ENCODE measurements at regions not wholly inside any gene's neighbourhood (a gene's known extent, or its start where the extent isn't known, plus 50 kb on each side); places are given as distances from the start of the nearest gene placed in this dataset.

GRCh38 chr2:199594443-199594842, 136.7 kb upstream of the SATB2 start:
- Histone ChIP-seq H3K27ac (ENCODE audit: low read depth, low read length, poor library complexity, severe bottlenecking) (no peak overlapping the region), H3K9me3 (ENCODE audit: low read length) (no peaks in the 10 kb centered on the region), H3K4me1 (ENCODE audit: insufficient read depth, low read length, poor library complexity, severe bottlenecking) (no peaks in the 10 kb centered on the region), H4K20me1 (ENCODE audit: insufficient read depth, low read length) (no peaks in the 10 kb centered on the region), H3K9me2 (ENCODE audit: insufficient read depth, low read length) (no peaks in the 10 kb centered on the region), H2AFZ (ENCODE audit: low read length) (no peak overlapping the region), H3K4me3 (ENCODE audit: low read depth, low read length, poor library complexity, severe bottlenecking) (no peak overlapping the region), H3K4me2 (ENCODE audit: low read length) (no peak overlapping the region), H3K79me2 (ENCODE audit: insufficient read depth, low read depth, low read length) (no peaks in the 10 kb centered on the region), H3K36me3 (ENCODE audit: insufficient read depth, low read length) (no peaks in the 10 kb centered on the region)
- no TSS peak for BruUV-seq (replicated peaks)
- no peak for DNase-seq (ENCODE audit: low spot score)
- TF ChIP-seq EZH2phosphoT487 (IDR thresholded peaks at IDR 0.05; ENCODE audit: borderline replicate concordance, low read depth, low read length), result no peak
- TF ChIP-seq, protein P1, sequence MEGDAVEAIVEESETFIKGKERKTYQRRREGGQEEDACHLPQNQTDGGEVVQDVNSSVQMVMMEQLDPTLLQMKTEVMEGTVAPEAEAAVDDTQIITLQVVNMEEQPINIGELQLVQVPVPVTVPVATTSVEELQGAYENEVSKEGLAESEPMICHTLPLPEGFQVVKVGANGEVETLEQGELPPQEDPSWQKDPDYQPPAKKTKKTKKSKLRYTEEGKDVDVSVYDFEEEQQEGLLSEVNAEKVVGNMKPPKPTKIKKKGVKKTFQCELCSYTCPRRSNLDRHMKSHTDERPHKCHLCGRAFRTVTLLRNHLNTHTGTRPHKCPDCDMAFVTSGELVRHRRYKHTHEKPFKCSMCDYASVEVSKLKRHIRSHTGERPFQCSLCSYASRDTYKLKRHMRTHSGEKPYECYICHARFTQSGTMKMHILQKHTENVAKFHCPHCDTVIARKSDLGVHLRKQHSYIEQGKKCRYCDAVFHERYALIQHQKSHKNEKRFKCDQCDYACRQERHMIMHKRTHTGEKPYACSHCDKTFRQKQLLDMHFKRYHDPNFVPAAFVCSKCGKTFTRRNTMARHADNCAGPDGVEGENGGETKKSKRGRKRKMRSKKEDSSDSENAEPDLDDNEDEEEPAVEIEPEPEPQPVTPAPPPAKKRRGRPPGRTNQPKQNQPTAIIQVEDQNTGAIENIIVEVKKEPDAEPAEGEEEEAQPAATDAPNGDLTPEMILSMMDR (conservative IDR thresholded peaks at IDR 0.05; ENCODE audit: low read length), result no peak
- POLR2A ChIA-PET, result no interaction called here
- intact Hi-C loops (cut with micrococcal nuclease; ENCODE audit: unreplicated experiment), result loop anchor here (10.0 kb wide), 1 partner anchor 150 kb away; no protein-coding TSS in a partner anchor
- CTCF ChIA-PET (ENCODE audit: unreplicated experiment), result no interaction called here

DNA sequence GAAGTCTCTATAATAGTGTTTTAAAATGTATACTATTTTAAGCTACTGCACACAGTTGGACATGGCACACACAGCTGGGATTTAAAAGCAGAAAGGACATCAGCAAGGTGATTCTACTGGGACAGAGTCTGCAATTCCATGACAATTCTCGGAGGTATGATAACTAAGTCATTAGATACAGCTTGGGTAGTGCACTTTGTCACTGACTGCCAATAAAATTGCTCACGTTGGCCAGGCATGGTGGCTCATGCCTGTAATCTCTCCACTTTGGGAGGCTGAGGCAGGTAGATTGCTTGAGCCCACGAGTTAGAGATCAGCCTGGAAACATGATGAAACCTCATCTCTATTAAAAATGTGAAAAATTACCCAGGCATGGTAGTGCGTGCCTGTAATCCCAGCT, 134.1 kb upstream of the SATB2 start:
- no TSS peak for BruUV-seq (replicated peaks)
- H3K4me1 ChIP-seq (ENCODE audit: insufficient read depth, low read length, poor library complexity, severe bottlenecking), result no peaks in the 10 kb centered on the region
- no peak overlapping the region for H3K27ac ChIP-seq (ENCODE audit: low read depth, low read length, poor library complexity, severe bottlenecking)
- no peaks in the 10 kb centered on the region for H3K79me2 ChIP-seq (ENCODE audit: insufficient read depth, low read depth, low read length)
- no peak for DNase-seq (ENCODE audit: low spot score)
- no peak overlapping the region for H3K4me2 ChIP-seq (ENCODE audit: low read length)
- no peak for TF ChIP-seq EZH2phosphoT487 (IDR thresholded peaks at IDR 0.05; ENCODE audit: borderline replicate concordance, low read depth, low read length)
- TF ChIP-seq, protein P1 (conservative IDR thresholded peaks at IDR 0.05; ENCODE audit: low read length), result no peak
- no peaks in the 10 kb centered on the region for H3K9me2 ChIP-seq (ENCODE audit: insufficient read depth, low read length)
- H3K9me3 ChIP-seq (ENCODE audit: low read length), result no peaks in the 10 kb centered on the region
- no peak overlapping the region for H2AFZ ChIP-seq (ENCODE audit: low read length)
- ChIA-PET POLR2A (interaction anchor here (2.1 kb wide), 1 partner anchor 14 kb away, joined by 4 read pairs; no protein-coding TSS in a partner anchor), CTCF (ENCODE audit: unreplicated experiment) (no interaction called here)
- no peak overlapping the region for H3K4me3 ChIP-seq (ENCODE audit: low read depth, low read length, poor library complexity, severe bottlenecking)
- H3K36me3 ChIP-seq (ENCODE audit: insufficient read depth, low read length), result no peaks in the 10 kb centered on the region
- intact Hi-C loops (cut with micrococcal nuclease; ENCODE audit: unreplicated experiment), result loop anchor here (10.0 kb wide), 1 partner anchor 153 kb away; no protein-coding TSS in a partner anchor
- H4K20me1 ChIP-seq (ENCODE audit: insufficient read depth, low read length), result no peaks in the 10 kb centered on the region

DNA sequence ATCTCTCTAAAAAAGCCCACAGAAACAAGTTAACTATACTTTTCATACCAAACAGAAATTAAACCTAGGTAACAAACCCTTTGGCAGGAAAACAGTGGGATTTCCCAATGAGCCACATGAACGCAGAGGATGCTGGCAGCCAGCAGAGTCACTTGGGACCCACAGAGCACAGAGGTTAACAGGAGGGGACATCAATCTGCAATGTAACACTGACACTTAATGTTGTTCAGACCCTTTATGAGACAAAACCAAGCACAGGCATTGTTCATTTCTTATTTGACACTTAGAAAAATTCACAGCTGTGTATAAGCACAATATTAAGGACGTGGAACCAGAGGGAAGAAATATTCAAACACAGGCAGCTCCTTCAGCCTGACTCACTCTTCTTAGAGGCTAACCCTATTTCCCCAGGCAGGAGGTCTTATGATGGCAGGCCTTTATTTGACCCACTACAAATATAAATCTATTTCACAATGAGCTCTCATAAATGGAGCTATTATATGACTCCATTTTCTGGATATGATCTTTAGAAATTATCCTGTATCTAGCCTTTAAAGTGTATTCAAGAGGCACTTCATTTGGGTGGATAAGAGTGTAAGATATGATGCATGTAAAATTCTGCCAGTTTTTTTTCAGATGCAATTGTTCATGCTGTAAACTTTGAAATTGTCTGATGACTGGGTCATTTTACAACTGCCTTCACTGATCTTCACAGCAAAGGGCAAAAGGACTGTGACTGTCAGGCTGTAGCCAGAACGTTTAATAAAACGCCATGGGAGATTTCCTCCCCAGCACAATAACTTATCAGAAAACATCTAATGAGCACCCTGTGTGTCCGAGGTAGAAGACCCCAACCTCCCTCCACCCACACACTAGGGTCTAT, 132.8 kb upstream of the SATB2 start:
- H4K20me1 ChIP-seq (ENCODE audit: insufficient read depth, low read length), result no peaks in the 10 kb centered on the region
- H3K9me2 ChIP-seq (ENCODE audit: insufficient read depth, low read length), result no peaks in the 10 kb centered on the region
- no peak overlapping the region for H2AFZ ChIP-seq (ENCODE audit: low read length)
- no TSS peak for BruUV-seq (replicated peaks)
- TF ChIP-seq EZH2phosphoT487 (IDR thresholded peaks at IDR 0.05; ENCODE audit: borderline replicate concordance, low read depth, low read length), result no peak
- TF ChIP-seq, protein P1 (conservative IDR thresholded peaks at IDR 0.05; ENCODE audit: low read length), result no peak
- no peak for DNase-seq (ENCODE audit: low spot score)
- no peaks in the 10 kb centered on the region for H3K79me2 ChIP-seq (ENCODE audit: insufficient read depth, low read depth, low read length)
- CTCF ChIA-PET (ENCODE audit: unreplicated experiment), result no interaction called here
- H3K36me3 ChIP-seq (ENCODE audit: insufficient read depth, low read length), result no peaks in the 10 kb centered on the region
- no peaks in the 10 kb centered on the region for H3K4me1 ChIP-seq (ENCODE audit: insufficient read depth, low read length, poor library complexity, severe bottlenecking)
- POLR2A ChIA-PET, result interaction anchor here (0.7 to 2.1 kb wide), 3 partner anchors 15 to 178 kb away, joined by 3 to 4 read pairs (median 3); no protein-coding TSS in a partner anchor
- no peaks in the 10 kb centered on the region for H3K9me3 ChIP-seq (ENCODE audit: low read length)
- no peak overlapping the region for H3K27ac ChIP-seq (ENCODE audit: low read depth, low read length, poor library complexity, severe bottlenecking)
- no peak overlapping the region for H3K4me2 ChIP-seq (ENCODE audit: low read length)
- intact Hi-C loops (cut with micrococcal nuclease; ENCODE audit: unreplicated experiment), result loop anchor here (10.0 kb wide), 1 partner anchor 154 kb away; no protein-coding TSS in a partner anchor
- no peak overlapping the region for H3K4me3 ChIP-seq (ENCODE audit: low read depth, low read length, poor library complexity, severe bottlenecking)

Data from OCI-LY7 (cell line).